Astrocyte (in vitro differentiated cells and primary cell): ENCODE measurements at regions not wholly inside any gene's neighbourhood (a gene's known extent, or its start where the extent isn't known, plus 50 kb on each side); places are given as distances from the start of the nearest gene placed in this dataset.

Source experiments
- DNase-seq: peaks from one replicate; pipeline ENCODE4 v3.0.0-alpha.2; 2010; ENCODE audit warnings: low read depth
- FAIRE-seq: peaks from 2 replicates; lab custom pipeline; 2011; peaks lifted over from hg19 to GRCh38; lab: Jason Lieb, UNC
- H2AFZ ChIP-seq: 2 replicates; pipeline ENCODE4 v1.6.0; 2012; ENCODE audit warnings: low read depth, low read length, inconsistent platforms
- H3K27ac ChIP-seq: 2 replicates; pipeline ENCODE4 v1.5.1; 2011; ENCODE audit warnings: low read depth, low read length, inconsistent platforms
- H3K27me3 ChIP-seq: 2 replicates; pipeline ENCODE4 v1.6.0; 2011; ENCODE audit warnings: low read length, inconsistent platforms; ENCODE audit not compliant: insufficient read depth
- H3K36me3 ChIP-seq: 2 replicates; pipeline ENCODE4 v1.5.1; 2011; ENCODE audit warnings: low read length, inconsistent platforms; ENCODE audit not compliant: insufficient read depth
- H3K4me1 ChIP-seq: 2 replicates; pipeline ENCODE4 v1.5.1; 2011; ENCODE audit warnings: low read length, inconsistent platforms; ENCODE audit not compliant: insufficient read depth
- H3K4me2 ChIP-seq: 2 replicates; pipeline ENCODE4 v1.6.0; 2012; ENCODE audit warnings: low read length, inconsistent platforms
- H3K4me3 ChIP-seq: 2 replicates; pipeline ENCODE4 v1.5.1; 2011; ENCODE audit warnings: low read depth, mild to moderate bottlenecking, low read length, inconsistent platforms; ENCODE audit not compliant: insufficient read depth
- H3K79me2 ChIP-seq: 2 replicates; pipeline ENCODE4 v1.6.0; 2012; ENCODE audit warnings: mild to moderate bottlenecking, low read length, inconsistent platforms; ENCODE audit not compliant: insufficient read depth
- H3K9ac ChIP-seq: 2 replicates; pipeline ENCODE4 v1.6.0; 2012; ENCODE audit warnings: mild to moderate bottlenecking, low read length, inconsistent platforms
- H3K9me3 ChIP-seq: 2 replicates; pipeline ENCODE4 v1.5.1; 2012; ENCODE audit warnings: low read depth, mild to moderate bottlenecking, low read length, inconsistent platforms; ENCODE audit not compliant: insufficient read depth
- H4K20me1 ChIP-seq: 2 replicates; pipeline ENCODE4 v1.6.0; 2012; ENCODE audit warnings: low read length, inconsistent platforms; ENCODE audit not compliant: insufficient read depth
- H3K27ac Mint-ChIP-seq: one replicate; pipeline ENCODE4 v1.8.0; 2021; ENCODE audit warnings: mild to moderate bottlenecking, mixed read lengths; ENCODE audit not compliant: unreplicated experiment
- H3K27me3 Mint-ChIP-seq: one replicate; pipeline ENCODE4 v1.8.0; 2021; ENCODE audit warnings: low read depth, mixed read lengths; ENCODE audit not compliant: unreplicated experiment
- H3K36me3 Mint-ChIP-seq: one replicate; pipeline ENCODE4 v1.8.0; 2021; ENCODE audit warnings: low read depth, mixed read lengths; ENCODE audit not compliant: unreplicated experiment
- H3K4me1 Mint-ChIP-seq: one replicate; pipeline ENCODE4 v1.8.0; 2021; ENCODE audit warnings: low read depth, mixed read lengths; ENCODE audit not compliant: unreplicated experiment
- H3K4me3 Mint-ChIP-seq: one replicate; pipeline ENCODE4 v1.8.0; 2021; ENCODE audit warnings: mild to moderate bottlenecking, moderate library complexity, mixed read lengths; ENCODE audit not compliant: unreplicated experiment
- H3K9me3 Mint-ChIP-seq: one replicate; pipeline ENCODE4 v1.8.0; 2021; ENCODE audit warnings: mild to moderate bottlenecking, mixed read lengths; ENCODE audit not compliant: unreplicated experiment
- EZH2 ChIP-seq: IDR thresholded peaks from 2 replicates; pipeline ENCODE4 v1.6.1; 2012; ENCODE audit warnings: mild to moderate bottlenecking, low read length, inconsistent platforms; ENCODE audit not compliant: insufficient read depth
- TF ChIP-seq, protein P1 (sequence below): IDR thresholded peaks from 2 replicates; pipeline ENCODE4 v1.5.1; 2011; ENCODE audit warnings: low read depth, mild to moderate bottlenecking, inconsistent platforms, low read length, moderate library complexity; ENCODE audit not compliant: insufficient read depth

DNA sequence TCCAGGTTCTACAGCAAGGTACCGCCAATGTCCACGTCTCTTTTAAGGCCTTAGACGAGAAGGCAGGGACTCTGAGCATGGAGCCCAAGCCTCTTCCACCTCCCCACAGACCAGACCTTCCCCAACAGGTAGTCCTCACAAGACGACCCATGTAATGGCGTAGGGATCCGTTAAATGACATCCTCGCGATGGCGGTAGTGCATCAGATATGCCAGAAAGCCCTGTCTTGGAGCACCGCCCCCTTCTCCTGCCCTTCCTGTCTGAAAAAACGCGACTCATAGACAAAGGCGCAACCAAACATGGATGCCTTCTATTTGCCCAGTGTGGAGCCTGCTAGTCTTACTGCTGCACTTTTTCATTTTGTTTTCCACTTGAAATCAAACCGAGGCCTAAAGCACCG, 185.4 kb downstream of the OR13H1 start:
- peak; percentile 90 for FAIRE-seq
- Histone ChIP-seq H3K27ac (no peak overlapping the region), H3K9me3 (no peaks in the 10 kb centered on the region), H3K27me3 (no peaks in the 10 kb centered on the region), H3K9ac (no peak overlapping the region), H3K4me1 (no peaks in the 10 kb centered on the region), H2AFZ (no peak overlapping the region), H4K20me1 (no peaks in the 10 kb centered on the region), H3K4me3 (no peak overlapping the region), H3K36me3 (no peaks in the 10 kb centered on the region), H3K4me2 (no peak overlapping the region), H3K79me2 (no peaks in the 10 kb centered on the region)
- Mint-ChIP-seq H3K9me3 (peaks cover 4% of the 10 kb centered on the region), H3K4me3 (no peak overlapping the region), H3K27me3 (no peaks in the 10 kb centered on the region), H3K27ac (no peak overlapping the region), H3K36me3 (peaks cover 4% of the 10 kb centered on the region), H3K4me1 (no peaks in the 10 kb centered on the region)
- peak; percentile 65 for DNase-seq
- TF ChIP-seq, protein P1, sequence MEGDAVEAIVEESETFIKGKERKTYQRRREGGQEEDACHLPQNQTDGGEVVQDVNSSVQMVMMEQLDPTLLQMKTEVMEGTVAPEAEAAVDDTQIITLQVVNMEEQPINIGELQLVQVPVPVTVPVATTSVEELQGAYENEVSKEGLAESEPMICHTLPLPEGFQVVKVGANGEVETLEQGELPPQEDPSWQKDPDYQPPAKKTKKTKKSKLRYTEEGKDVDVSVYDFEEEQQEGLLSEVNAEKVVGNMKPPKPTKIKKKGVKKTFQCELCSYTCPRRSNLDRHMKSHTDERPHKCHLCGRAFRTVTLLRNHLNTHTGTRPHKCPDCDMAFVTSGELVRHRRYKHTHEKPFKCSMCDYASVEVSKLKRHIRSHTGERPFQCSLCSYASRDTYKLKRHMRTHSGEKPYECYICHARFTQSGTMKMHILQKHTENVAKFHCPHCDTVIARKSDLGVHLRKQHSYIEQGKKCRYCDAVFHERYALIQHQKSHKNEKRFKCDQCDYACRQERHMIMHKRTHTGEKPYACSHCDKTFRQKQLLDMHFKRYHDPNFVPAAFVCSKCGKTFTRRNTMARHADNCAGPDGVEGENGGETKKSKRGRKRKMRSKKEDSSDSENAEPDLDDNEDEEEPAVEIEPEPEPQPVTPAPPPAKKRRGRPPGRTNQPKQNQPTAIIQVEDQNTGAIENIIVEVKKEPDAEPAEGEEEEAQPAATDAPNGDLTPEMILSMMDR = no peak
- TF ChIP-seq EZH2 = no peak

DNA sequence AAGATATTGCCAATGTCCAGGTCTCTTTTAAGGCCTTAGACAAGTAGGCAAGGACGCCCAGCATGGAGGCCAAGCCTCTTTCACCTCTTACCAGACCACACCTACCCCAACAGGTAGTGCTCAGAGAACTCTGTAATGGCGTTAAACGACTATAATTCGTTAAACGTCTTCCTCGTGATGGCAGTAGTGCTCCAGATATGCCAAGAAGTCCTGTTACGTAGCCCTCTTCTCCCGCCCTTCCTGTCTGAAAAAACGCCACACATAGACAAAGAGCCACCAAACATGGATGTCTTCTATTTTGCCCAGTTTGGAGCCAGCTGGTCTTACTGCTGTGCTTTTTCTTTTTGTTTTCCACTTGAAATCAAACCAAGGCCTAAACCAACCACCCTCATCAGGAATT, 190.7 kb downstream of the OR13H1 start:
- H3K36me3 Mint-ChIP-seq = no peaks in the 10 kb centered on the region
- FAIRE-seq (peak; percentile 76), DNase-seq (peak; percentile 49)
- Histone ChIP-seq H3K4me3 (no peak overlapping the region), H3K79me2 (no peaks in the 10 kb centered on the region), H3K9ac (no peak overlapping the region), H4K20me1 (no peaks in the 10 kb centered on the region), H3K9me3 (no peaks in the 10 kb centered on the region), H3K4me2 (no peak overlapping the region), H3K36me3 (no peaks in the 10 kb centered on the region), H3K27me3 (no peaks in the 10 kb centered on the region), H3K27ac (no peak overlapping the region), H2AFZ (no peak overlapping the region), H3K4me1 (no peaks in the 10 kb centered on the region)
- TF ChIP-seq, protein P1 = no peak
- no peak for TF ChIP-seq EZH2
- no peak overlapping the region for H3K4me3 Mint-ChIP-seq
- H3K27ac Mint-ChIP-seq = no peak overlapping the region
- H3K27me3 Mint-ChIP-seq = no peaks in the 10 kb centered on the region
- H3K9me3 Mint-ChIP-seq = no peaks in the 10 kb centered on the region
- H3K4me1 Mint-ChIP-seq = no peaks in the 10 kb centered on the region

DNA sequence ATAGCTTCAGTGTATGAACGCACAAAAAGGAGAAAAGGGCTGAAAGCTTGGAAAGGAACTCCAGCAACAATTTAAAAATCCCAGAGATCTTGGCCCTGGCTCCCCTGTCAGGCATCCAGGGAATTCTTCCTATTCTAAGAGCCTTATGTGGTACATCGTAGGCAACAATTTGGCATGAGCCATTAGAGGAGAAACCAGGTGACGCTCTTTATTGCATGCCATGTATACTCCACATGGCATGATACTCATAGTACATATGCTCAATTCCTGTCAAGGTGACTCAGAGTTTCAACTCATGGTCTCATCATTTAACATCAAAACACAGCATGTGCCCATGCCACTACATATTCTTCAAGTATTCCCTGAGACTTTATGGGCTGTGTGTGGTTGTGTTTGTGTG, 191.3 kb downstream of the OR13H1 start:
- Histone ChIP-seq H3K4me2 (no peak overlapping the region), H3K9me3 (no peaks in the 10 kb centered on the region), H3K4me1 (no peaks in the 10 kb centered on the region), H3K27ac (no peak overlapping the region), H2AFZ (no peak overlapping the region), H3K36me3 (no peaks in the 10 kb centered on the region), H3K79me2 (no peaks in the 10 kb centered on the region), H3K9ac (no peak overlapping the region), H4K20me1 (no peaks in the 10 kb centered on the region), H3K27me3 (no peaks in the 10 kb centered on the region), H3K4me3 (no peak overlapping the region)
- TF ChIP-seq EZH2 = no peak
- TF ChIP-seq, protein P1 = no peak
- Mint-ChIP-seq H3K27ac (no peak overlapping the region), H3K9me3 (no peaks in the 10 kb centered on the region), H3K27me3 (no peaks in the 10 kb centered on the region), H3K36me3 (no peaks in the 10 kb centered on the region), H3K4me1 (no peaks in the 10 kb centered on the region), H3K4me3 (no peak overlapping the region)
- DNase-seq (no peak), FAIRE-seq (no peak)
